GM18861 (cell line): ENCODE measurements at regions not wholly inside any gene's neighbourhood (a gene's known extent, or its start where the extent isn't known, plus 50 kb on each side); places are given as distances from the start of the nearest gene placed in this dataset.
A peak's percentile ranks its signal among the peaks of the same experiment; 100 is the strongest.

Experiments used
- ATAC-seq: cut with Tn5 transposase; IDR thresholded peaks from one replicate; pipeline ENCODE4 v1.9.1; 2021; ENCODE audit not compliant: unreplicated experiment

DNA sequence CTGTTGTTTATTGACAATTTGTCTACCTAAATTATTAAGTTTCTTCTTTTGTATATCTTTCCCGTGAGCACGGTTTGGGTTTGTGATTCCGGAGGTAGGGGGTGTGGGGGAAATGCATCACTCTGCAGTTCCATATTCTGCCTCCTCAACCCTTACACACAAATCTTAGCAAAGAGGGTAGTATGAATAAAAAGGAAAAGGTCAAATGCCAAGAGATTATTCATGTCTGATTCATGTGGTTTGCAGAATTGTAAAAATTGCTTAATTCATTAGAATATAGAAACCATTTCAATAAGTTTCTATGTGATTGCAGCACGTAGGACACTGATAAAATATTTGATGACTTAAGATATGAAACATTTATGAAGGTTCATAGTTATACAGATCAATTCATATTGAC, 601.9 kb downstream of the SEMA5A start:
- no peak for ATAC-seq

DNA sequence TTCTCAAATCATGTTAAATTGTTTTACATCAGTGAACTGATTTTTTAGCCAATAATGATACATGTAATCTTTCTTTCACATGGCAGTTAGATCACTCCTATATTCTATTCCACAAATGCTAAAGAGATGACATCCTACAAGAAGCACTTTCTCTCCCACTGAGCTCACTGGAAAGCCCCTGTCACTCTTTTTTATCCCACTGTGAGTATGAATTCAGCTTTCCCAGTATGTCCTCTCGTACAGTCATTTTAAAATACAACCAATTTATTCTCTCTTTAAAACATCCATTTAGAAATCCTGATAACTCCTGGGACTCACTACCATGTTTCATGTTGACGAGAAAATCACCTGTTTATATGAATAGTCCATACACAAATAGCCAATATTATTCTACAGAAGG, 599.9 kb downstream of the SEMA5A start:
- no peak for ATAC-seq

- peak; percentile 96 for ATAC-seq
Observed at GRCh38 chr5:8949908-8950307, 596.0 kb downstream of the SEMA5A start.

DNA sequence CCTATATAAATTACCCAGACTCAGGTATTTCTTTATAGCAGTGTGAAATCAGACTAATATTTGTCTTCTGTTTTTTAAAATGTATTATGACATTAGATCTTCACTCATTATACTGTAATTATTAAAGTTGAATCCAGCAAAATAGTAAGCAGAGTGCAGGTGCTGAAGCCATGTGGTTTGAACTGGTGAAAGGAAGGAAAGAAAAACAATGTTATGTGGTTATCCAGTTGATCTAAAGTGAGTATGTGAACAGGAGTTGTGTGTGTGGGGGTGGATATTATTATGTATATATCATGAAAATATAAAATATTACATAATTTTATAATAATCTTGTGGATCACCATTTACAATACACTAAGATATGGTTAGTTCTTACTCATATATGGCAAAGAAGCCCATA, 593.7 kb downstream of the SEMA5A start:
- no peak for ATAC-seq

GRCh38 chr5:8953016-8953415, 592.9 kb downstream of the SEMA5A start:
- peak; percentile 36 for ATAC-seq

DNA sequence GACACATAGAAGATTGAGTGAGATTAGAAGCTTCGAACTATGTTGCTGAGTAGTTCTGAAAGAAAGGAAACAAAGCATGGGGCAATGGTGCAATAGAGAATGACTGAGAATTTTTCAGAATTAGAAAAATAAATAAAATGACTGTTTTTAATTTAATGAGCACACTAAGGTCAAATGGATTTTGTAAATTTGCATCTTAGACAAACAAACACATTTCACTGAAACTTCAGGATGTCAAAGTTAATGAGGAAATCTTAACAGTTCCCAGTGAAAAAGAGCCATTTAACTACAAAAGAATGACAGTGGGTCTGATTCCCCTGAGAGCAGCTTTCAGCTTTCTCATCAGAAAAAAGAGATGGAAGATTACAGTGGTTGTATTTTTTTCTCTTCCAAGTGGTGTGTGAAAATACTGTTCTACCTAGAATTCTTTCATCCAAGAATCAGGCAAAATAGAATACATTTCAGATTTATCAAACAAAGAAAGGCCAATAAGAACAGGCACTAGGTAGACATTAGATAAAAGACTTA, 591.9 kb downstream of the SEMA5A start:
- no peak for ATAC-seq

DNA sequence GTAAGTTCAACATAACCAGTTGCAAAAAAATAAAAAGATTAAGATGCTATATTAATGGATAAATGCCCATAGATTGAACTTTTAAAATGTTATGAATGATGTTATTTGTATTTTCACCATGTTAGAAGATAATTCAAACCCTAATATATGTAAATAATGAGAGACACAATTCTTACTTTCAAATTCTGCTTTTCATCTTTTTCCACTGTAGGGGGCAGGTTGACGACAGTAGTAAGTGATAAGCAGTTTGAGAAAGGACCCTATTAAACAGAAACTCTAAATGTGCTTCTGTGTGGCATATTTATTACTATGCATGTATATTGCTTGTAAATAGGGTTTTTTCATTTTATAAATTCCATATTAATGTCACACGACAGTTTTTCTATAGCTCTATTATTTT, 591.1 kb downstream of the SEMA5A start:
- no peak for ATAC-seq

GRCh38 chr5:8956659-8957058, 589.2 kb downstream of the SEMA5A start:
- ATAC-seq: no peak

DNA sequence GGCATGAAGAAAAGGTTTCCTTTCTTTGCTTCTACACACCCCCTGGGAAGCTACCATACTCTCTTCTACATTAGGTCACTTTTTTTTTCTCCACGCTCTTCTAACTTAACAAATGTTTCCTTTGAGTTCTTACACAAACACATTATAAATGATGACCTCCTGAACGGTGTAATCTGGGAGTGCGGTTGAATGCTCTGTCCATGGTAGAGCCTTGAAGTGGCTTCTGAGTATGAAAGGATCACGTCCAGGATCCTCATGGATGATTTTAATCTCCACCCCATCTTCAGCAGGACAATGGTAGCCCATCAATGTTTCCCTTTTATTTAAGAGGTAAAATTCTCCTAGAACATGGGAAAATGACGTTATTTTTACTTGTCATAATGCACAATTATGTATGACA, 587.3 kb downstream of the SEMA5A start:
- no peak for ATAC-seq

- no peak for ATAC-seq
Observed at GRCh38 chr5:8961219-8961618, 584.7 kb downstream of the SEMA5A start.

GRCh38 chr5:8961956-8962355, 583.9 kb downstream of the SEMA5A start:
- no peak for ATAC-seq

DNA sequence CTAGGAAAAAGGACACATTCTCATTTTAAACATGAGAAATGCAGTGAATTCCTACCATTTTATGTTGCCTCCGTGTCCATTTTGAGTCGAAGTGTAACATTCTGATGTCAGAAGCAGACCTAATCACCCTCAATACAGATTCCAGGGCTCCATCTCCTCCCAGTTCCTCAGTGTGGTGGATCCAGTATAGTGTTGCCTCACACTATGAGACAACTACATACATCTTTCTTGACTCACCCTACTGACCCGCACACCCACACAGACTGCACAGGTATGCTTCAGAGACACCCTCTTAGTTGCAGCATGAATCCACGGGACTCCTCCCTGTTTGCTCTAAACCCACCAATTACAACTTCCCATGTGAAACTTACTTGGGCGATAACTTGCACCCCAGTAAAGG, 564.9 kb downstream of the SEMA5A start:
- no peak for ATAC-seq

DNA sequence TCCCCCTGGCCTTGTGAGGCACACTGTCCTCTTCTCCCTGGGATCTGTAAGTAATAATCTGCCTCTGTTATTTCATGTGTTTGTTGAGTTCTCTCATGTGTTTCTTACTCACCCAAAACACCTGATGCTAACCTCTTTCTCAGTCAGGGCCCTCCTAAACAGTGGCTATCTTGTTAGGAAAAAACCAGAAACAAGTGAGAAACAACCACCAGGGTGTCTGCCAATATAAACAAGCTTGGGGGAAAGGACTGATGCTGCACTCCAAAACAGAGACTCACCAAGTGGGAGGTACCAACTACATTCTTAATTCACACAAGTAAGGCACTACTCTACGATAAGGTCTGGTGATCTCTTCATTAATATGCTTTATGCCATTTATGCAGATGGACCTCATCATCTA, 564.4 kb downstream of the SEMA5A start:
- no peak for ATAC-seq

DNA sequence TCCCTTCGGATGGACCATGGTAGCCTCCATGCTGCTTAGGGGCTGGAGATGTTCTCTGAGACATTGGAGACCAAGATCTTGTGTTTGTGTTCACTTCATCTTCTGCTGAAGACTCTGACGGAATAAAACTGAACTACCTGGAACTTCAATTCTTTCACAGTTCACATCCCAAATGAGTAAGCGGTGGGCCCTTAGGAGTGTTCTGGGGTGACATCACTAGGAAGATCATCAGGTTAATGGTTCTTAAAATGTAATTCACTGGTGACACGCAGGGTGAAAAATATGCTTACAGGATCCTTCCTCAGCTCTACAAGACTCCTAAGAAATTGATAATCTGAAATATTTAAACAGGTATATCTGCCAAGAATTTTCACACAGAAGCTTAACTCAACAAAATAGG, 561.5 kb downstream of the SEMA5A start:
- no peak for ATAC-seq
